Hematopoietic multipotent progenitor cell treated with erythropoietin and hydrocortisone succinate and interleukin-3 and kit ligand, for 15 days (in vitro differentiated cells): ENCODE measurements at regions not wholly inside any gene's neighbourhood (a gene's known extent, or its start where the extent isn't known, plus 50 kb on each side); places are given as distances from the start of the nearest gene placed in this dataset.

Source experiments
- DNase-seq: peaks from one replicate; pipeline ENCODE4 v3.0.0-alpha.2; 2015; ENCODE audit warnings: low spot score

- no peak for DNase-seq
Measured at GRCh38 chr10:78964952-78965633, 103.7 kb upstream of the ZMIZ1 start.

GRCh38 chr10:78966182-78966787, 102.5 kb upstream of the ZMIZ1 start:
- DNase-seq = no peak

- no peak for DNase-seq
Measured at GRCh38 chr10:78966844-78967488, 101.8 kb upstream of the ZMIZ1 start.

- no peak for DNase-seq
Measured at GRCh38 chr10:78968300-78968942, 100.3 kb upstream of the ZMIZ1 start.

GRCh38 chr10:78968943-78969342, 99.8 kb upstream of the ZMIZ1 start:
- no peak for DNase-seq

- DNase-seq = no peak
Measured at GRCh38 chr10:78969719-78970118, 99.0 kb upstream of the ZMIZ1 start.

- DNase-seq = no peak
Measured at GRCh38 chr10:78970261-78970660, 98.5 kb upstream of the ZMIZ1 start.

GRCh38 chr10:78971094-78971682, 97.6 kb upstream of the ZMIZ1 start:
- no peak for DNase-seq

GRCh38 chr10:78972160-78972946, 96.4 kb upstream of the ZMIZ1 start:
- no peak for DNase-seq

- peak; percentile 21 for DNase-seq
Measured at GRCh38 chr10:78972947-78973900, 95.5 kb upstream of the ZMIZ1 start.

- no peak for DNase-seq
Measured at GRCh38 chr10:78973901-78974616, 94.7 kb upstream of the ZMIZ1 start.

GRCh38 chr10:78974617-78975317, 94.0 kb upstream of the ZMIZ1 start:
- peak; percentile 37 for DNase-seq

GRCh38 chr10:78975926-78976325, 92.8 kb upstream of the ZMIZ1 start:
- DNase-seq = no peak

GRCh38 chr10:78976825-78977755, 91.7 kb upstream of the ZMIZ1 start:
- no peak for DNase-seq

- DNase-seq = no peak
Measured at GRCh38 chr10:78979938-78980337, 88.8 kb upstream of the ZMIZ1 start.

GRCh38 chr10:78980354-78980753, 88.4 kb upstream of the ZMIZ1 start:
- DNase-seq = no peak

- DNase-seq = no peak
Measured at GRCh38 chr10:78980815-78981214, 88.0 kb upstream of the ZMIZ1 start.
